ENCODE measurements at regions not wholly inside any gene's neighbourhood (a gene's known extent, or its start where the extent isn't known, plus 50 kb on each side); places are given as distances from the start of the nearest gene placed in this dataset.

DNA sequence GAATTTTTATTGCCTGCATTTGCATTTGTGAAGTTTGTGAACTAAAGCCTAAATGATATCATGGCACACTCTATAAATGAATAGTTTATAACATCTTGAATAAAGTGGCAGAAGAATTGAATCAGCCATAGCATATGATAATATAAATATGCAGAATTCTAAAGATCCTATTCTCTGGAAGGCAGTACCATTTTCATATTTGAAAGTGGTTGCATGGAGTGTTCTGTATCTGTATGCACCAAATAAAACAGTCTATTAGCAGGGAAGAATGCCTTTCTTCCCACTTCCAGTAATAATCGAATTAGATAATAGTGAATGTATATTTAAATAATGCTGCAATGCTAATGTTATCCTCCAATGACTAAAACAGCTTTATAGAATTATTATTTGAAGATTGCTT, 57.9 kb upstream of the TRIM67 start:
- H3K27ac Mint-ChIP-seq = no peak overlapping the region
- H3K36me3 Mint-ChIP-seq = no peaks in the 10 kb centered on the region
- H3K4me1 Mint-ChIP-seq (ENCODE audit: unreplicated experiment) = peaks cover 8% of the 10 kb centered on the region
- H3K9me3 Mint-ChIP-seq = no peaks in the 10 kb centered on the region
- no peak for DNase-seq (ENCODE audit: extremely low spot score, unreplicated experiment)
- H3K4me3 Mint-ChIP-seq = no peak overlapping the region
- peaks cover 24% of the 10 kb centered on the region for H3K27me3 Mint-ChIP-seq
- TF ChIP-seq, protein P1, sequence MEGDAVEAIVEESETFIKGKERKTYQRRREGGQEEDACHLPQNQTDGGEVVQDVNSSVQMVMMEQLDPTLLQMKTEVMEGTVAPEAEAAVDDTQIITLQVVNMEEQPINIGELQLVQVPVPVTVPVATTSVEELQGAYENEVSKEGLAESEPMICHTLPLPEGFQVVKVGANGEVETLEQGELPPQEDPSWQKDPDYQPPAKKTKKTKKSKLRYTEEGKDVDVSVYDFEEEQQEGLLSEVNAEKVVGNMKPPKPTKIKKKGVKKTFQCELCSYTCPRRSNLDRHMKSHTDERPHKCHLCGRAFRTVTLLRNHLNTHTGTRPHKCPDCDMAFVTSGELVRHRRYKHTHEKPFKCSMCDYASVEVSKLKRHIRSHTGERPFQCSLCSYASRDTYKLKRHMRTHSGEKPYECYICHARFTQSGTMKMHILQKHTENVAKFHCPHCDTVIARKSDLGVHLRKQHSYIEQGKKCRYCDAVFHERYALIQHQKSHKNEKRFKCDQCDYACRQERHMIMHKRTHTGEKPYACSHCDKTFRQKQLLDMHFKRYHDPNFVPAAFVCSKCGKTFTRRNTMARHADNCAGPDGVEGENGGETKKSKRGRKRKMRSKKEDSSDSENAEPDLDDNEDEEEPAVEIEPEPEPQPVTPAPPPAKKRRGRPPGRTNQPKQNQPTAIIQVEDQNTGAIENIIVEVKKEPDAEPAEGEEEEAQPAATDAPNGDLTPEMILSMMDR (conservative IDR thresholded peaks at IDR 0.05) = no peak

DNA sequence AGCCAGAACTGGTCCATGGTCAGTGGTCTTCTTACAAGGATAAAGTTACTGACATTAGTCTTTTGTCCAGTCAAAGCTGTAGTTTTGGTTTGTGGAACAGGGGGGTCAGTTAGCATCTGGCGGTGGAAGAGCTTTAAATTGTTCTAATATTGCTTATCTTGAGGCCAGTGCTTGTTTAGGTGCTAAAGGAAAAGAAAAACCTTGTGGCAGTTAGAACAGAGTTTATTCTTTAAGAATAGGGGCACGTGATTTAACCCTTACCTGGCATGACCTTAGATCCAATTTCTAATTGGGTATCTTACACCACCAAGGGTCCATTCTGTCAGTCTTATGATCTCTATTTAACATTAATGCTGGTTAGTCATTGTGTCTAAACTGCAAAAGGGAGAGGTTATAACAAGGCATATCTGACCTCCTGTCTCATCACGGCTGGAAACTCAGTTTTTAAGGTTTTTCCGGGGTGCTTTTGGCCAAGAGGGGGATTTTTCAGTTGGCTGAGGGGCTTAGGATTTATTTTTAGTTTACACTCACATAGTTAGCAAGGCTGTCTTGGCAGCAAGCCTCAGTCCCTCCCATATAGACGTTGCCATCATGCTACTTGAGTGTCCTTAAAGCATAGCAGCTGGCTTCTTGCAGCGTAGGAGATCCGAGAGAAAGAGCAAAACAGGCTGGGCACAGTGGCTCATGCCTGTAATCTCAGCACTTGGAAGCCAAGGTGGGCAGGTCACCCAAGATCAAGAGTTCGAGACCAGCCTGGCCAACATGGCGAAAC, 60.1 kb upstream of the FAM89A start:
- Mint-ChIP-seq H3K27me3 (peaks cover 31% of the 10 kb centered on the region), H3K36me3 (no peaks in the 10 kb centered on the region), H3K9me3 (no peaks in the 10 kb centered on the region), H3K4me1 (ENCODE audit: unreplicated experiment) (no peaks in the 10 kb centered on the region), H3K27ac (no peak overlapping the region), H3K4me3 (no peak overlapping the region)
- no peak for DNase-seq (ENCODE audit: extremely low spot score, unreplicated experiment)
- TF ChIP-seq, protein P1 (conservative IDR thresholded peaks at IDR 0.05) = no peak

DNA sequence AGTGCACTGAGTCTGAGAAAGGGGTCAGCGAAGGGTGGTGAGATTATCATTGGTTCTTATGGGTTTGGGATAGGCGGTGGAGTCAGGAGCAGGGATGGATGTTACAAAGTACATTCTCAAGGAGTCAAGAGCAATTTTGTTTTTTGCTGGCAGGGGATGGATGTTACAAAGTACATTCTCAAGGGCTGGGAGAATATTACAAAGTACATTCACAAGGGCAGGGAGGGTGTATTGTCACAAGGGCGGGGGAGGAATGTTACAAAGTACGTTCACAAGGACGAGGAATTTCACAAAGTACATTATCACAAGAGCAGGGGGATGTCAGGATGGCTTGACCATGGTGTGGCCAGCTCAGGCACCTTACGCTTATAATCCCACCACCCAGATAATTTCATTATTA, 59.3 kb upstream of the FAM89A start:
- TF ChIP-seq, protein P1 (conservative IDR thresholded peaks at IDR 0.05) = no peak
- H3K9me3 Mint-ChIP-seq = no peaks in the 10 kb centered on the region
- H3K4me1 Mint-ChIP-seq (ENCODE audit: unreplicated experiment) = peaks cover 6% of the 10 kb centered on the region
- no peak overlapping the region for H3K4me3 Mint-ChIP-seq
- DNase-seq (ENCODE audit: extremely low spot score, unreplicated experiment) = no peak
- H3K27me3 Mint-ChIP-seq = peaks cover 34% of the 10 kb centered on the region
- H3K36me3 Mint-ChIP-seq = no peaks in the 10 kb centered on the region
- H3K27ac Mint-ChIP-seq = no peak overlapping the region

DNA sequence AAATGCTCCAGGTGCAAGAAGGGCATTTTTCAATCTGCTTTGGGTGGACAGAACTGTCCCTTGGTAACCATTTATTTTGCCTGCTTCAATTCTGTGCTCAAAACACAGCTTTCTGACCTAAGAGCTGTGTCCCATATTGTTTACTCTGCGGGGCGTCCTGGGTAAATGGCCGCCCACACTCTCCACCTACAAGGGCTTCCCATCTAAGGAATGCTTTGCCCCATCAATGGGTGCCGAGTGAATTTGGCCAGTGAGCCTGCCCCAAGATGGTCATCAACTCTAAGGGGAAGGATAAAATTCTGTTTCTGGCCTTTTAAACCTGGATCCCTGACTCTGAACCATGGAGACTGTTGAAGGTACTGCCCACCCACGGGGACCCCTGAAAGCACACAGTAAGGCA, 55.5 kb upstream of the FAM89A start:
- Mint-ChIP-seq H3K4me1 (ENCODE audit: unreplicated experiment) (peaks cover 16% of the 10 kb centered on the region), H3K36me3 (no peaks in the 10 kb centered on the region), H3K27me3 (peaks cover 39% of the 10 kb centered on the region), H3K4me3 (no peak overlapping the region), H3K9me3 (no peaks in the 10 kb centered on the region), H3K27ac (no peak overlapping the region)
- no peak for DNase-seq (ENCODE audit: extremely low spot score, unreplicated experiment)
- TF ChIP-seq, protein P1 (conservative IDR thresholded peaks at IDR 0.05) = no peak

DNA sequence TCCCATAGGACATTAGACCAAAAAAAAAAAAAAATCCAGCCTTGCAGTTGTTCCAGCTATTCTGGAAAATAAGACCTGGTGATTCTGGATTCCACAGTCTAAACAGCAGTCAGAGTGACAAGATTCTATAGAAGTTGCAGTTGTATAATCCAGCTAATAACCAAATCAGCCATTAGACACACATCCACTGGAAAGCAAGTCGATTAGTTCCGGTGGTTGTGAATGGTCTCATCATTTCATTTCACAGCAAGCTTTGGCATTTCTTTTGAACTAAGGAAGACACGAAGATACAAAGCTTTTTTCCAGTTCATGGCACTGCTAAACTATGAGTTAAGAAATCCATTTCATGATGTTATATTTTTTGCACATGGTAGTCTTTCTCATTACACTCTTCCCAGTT, 54.4 kb upstream of the FAM89A start:
- TF ChIP-seq, protein P1 (conservative IDR thresholded peaks at IDR 0.05) = no peak
- H3K27me3 Mint-ChIP-seq = peaks cover 31% of the 10 kb centered on the region
- H3K4me3 Mint-ChIP-seq = no peak overlapping the region
- no peak overlapping the region for H3K27ac Mint-ChIP-seq
- H3K4me1 Mint-ChIP-seq (ENCODE audit: unreplicated experiment) = peaks cover 16% of the 10 kb centered on the region
- DNase-seq (ENCODE audit: extremely low spot score, unreplicated experiment) = no peak
- H3K9me3 Mint-ChIP-seq = no peaks in the 10 kb centered on the region
- H3K36me3 Mint-ChIP-seq = no peaks in the 10 kb centered on the region

Measured in type B pancreatic cell (in vitro differentiated cells).